GM18868 (cell line): ENCODE measurements at regions not wholly inside any gene's neighbourhood (a gene's known extent, or its start where the extent isn't known, plus 50 kb on each side); places are given as distances from the start of the nearest gene placed in this dataset.
A peak's percentile ranks its signal among the peaks of the same experiment; 100 is the strongest.

Experiments
- ATAC-seq: cut with Tn5 transposase; IDR thresholded peaks from one replicate; pipeline ENCODE4 v1.9.1; 2021; ENCODE audit warnings: mild to moderate bottlenecking, moderate library complexity; ENCODE audit not compliant: unreplicated experiment

DNA sequence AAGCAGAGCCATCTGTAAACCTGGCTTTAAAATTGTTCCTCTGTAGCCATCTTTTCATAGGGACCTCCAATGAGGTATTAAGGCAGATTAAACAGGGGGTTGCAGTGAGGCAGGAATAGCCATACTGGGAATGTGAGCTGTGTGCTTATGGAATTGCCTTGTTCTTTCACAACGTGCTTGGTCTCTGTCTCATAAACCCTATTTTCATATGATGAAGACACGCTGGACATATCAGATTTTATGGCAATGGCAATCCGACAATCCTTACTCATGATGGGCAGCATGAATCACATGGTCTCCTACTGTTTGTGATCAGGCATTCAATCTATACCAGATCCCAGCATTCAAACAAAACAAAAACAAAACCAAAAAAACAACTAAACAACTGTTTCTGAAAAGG, 418.9 kb upstream of the NRP1 start:
- ATAC-seq, result no peak

DNA sequence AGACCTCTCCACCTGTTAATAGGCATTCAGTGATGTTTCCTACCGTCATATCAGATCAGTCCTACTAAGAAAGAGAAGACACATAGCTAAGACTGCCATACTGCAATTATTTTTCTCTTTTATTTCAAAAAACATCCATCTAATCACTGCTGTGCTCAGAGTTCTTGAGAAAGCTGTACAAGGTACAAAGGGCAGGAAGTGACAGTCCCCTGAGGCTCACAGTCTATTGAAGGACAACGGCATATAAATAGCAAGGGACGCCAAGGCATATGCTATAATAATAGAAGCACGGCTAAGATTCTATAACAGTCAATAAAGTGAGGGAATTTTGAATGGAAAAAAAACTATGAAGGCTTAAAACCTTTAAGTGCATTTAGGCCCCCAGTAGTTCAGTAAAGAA, 415.3 kb upstream of the NRP1 start:
- no peak for ATAC-seq

- ATAC-seq, result no peak
Observed at GRCh38 chr10:33749067-33749735, 414.7 kb upstream of the NRP1 start.

GRCh38 chr10:33746836-33747268, 412.4 kb upstream of the NRP1 start:
- ATAC-seq, result no peak

- ATAC-seq, result no peak
Observed at GRCh38 chr10:33746186-33746585, 411.7 kb upstream of the NRP1 start.

GRCh38 chr10:33743429-33743857, 409.0 kb upstream of the NRP1 start:
- peak; percentile 61 for ATAC-seq

GRCh38 chr10:33739031-33739430, 404.6 kb upstream of the NRP1 start:
- ATAC-seq, result no peak

- no peak for ATAC-seq
Observed at GRCh38 chr10:33735464-33735923, 401.0 kb upstream of the NRP1 start.

GRCh38 chr10:33734393-33735155, 400.1 kb upstream of the NRP1 start:
- no peak for ATAC-seq

DNA sequence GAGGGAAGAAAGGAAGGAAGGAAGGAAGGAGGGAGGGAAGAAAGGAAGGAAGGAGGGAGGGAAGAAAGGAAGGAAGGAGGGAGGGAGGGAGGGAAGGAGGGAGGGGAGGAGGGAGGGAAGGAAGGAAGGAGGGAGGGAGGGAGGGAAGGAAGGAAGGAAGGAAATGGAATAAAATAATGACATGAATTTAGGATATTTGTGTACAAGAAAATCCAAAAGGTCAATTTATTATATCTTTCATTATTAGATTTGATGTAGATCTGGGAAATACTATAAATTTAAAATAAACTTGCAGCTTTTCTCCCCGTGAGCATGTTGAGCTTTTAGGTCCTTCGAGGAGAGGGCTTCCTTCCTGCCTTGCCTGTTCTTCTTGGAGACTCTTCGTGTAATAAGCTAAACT, 398.6 kb upstream of the NRP1 start:
- ATAC-seq, result no peak

DNA sequence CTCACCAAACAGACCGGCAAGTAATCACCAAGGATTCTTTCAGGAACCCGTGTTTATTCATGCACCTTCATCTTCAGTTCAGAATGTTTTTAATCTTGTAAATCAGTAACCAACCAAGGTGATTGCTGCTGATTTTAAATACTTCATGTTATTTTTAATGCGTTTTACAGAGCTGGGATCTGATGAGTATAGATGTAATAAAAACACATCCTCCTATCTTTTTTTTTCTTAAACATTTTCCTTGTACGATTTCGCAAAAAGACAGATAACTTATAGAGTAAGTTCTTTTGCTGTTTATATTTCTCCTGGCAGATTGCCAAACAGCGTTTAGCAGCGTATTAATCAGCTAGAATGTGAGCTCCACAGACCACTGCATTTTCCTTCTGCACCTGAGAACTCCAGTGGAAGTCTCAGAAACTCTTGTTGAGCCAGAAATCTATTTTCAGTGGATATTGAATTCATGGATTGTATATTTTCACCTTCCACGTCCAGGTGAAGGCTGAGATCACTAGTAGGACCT, 397.8 kb upstream of the NRP1 start:
- ATAC-seq, result no peak

DNA sequence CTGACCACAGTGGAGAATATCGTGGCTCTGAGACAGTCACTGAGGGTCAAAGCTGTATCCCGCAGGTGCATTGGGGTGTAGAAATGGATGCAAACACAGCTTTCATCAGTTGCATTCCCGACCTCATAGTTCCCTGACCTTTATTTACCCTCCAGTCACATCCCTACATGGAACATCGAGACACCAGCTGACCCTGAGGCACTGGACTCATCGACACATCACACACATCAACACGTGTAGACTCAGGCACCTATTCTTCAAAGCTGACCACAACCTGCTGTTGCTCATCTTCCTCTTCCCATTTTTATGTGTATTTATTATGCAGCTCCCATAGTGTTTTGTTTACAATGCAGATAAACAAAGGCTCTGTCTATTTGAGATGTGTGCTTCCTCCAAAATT, 396.9 kb upstream of the NRP1 start:
- no peak for ATAC-seq

GRCh38 chr10:33725430-33725829, 391.0 kb upstream of the NRP1 start:
- ATAC-seq, result no peak

DNA sequence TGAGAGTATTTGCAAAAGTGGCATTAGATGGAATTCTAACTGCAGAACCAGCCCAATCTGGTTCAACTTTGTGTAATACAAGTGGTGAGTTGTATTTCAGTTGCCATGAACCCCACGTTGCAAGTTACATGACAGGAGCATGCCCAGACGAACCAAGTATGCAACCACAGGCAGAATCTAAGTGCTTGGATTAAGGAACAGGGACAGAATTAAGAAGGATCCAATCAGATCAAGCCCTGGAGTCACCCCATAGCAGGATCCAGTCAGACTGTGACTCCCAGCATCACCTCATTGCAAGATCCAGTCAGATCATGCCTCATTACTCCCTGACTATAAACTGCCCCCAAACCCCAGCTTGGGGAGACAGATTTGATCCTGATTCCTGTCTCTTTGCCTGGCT, 388.7 kb upstream of the NRP1 start:
- ATAC-seq, result no peak

- ATAC-seq, result no peak
Observed at GRCh38 chr10:33722067-33722466, 387.6 kb upstream of the NRP1 start.

- ATAC-seq, result no peak
Observed at GRCh38 chr10:33721509-33721908, 387.0 kb upstream of the NRP1 start.

- no peak for ATAC-seq
Observed at GRCh38 chr10:33720161-33720560, 385.7 kb upstream of the NRP1 start.

DNA sequence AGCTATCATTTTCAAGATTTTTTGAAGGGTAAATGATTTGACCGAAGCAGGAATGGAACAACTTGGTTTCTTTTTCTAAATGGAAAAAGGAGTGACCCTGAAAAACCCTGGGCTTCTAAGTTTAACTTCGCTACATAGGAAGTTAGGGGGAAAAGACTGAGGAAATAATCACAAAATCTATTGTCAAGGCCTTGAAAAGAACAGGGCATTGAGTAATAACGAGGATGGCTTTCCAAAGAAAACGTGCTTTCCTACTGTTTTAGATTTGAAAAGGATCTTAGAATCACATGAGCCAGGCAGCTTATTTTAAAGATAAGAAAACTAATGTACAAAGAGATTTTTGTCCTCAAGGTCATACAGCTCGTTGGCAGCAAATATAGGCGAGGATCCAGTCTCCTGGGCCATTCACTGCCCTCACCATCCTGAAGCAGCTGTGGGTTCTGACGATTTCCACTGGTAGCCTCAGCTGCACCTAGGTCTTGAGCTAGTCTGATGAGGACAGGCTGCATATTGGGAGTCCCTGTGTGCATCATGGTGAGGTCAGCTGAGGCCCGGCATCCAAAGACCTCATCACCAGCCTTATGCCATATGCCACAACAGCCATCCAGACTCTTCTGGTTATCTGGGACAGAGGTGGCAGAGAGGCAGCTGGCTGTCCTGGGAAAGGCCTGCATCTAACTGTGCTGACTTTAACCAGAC, 384.7 kb upstream of the NRP1 start:
- no peak for ATAC-seq

DNA sequence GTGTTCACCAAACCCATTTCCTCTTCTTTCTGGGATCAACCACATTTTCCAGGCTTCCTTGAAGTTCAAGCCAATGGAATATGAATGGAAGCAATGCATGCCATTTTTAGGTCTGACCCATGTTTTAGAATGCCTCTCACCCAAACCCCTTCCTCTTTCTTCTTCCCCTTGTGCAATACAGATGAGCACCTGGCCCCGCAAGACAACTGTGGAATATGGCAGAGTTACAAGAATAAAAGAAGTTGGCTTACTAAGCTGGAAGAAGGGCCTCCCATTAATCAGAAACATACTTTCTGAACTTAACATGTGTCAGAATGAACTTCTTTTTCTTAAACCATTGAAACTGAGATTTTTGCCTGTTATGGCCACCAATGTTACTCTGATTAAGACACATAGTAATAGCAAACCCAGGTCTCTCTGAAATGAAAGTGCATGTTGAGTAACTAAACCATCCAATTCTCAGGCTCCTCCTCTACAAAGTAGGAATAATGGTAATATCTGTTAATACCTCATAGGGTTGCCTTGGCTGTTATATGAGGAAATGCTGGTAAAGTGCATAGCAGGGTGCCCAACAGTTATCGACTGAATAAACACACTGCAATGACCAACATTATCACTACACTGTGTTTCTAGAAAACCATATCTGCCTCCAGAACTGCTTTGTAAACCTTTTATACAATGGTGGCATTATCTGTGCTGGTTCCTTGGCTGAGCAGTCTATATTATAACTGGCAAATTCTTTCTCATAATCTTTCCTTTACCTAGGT, 382.2 kb upstream of the NRP1 start:
- no peak for ATAC-seq

DNA sequence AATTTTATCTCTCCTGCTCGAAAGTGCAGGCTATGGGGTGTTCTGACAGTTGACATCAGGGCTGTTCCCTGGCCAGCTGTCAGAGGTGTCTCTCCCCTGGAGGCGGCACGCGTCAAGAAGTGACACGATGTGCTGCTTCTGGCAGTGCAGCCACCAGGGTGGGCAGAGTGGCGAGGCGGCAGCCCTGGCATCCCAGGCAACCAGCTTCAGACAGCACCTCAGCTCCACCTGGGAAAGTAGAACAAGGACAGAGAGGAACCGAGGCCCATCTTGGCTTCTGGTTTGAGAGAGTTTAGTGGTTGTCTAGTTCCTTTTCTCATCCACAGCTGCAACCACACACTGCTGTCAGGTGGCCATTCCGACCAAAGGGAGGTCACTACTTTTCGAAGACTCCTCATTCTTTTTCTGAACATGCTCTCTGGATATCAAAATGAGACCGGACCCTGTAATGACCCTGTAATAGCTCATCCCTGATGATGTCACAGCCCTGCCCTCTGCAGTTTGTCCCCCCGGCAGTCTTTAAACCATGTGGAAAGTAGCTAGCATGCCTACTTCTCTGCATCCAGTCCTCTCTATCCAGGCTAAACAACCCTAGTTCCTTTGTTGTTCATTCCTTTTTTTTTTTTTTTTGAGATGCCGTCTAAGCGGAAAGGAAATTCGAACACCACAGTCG, 381.0 kb upstream of the NRP1 start:
- ATAC-seq, result no peak
